ENCODE measurements at regions not wholly inside any gene's neighbourhood (a gene's known extent, or its start where the extent isn't known, plus 50 kb on each side); places are given as distances from the start of the nearest gene placed in this dataset.

- Histone ChIP-seq H3K27me3 (ENCODE audit: insufficient read depth, poor library complexity, severe bottlenecking) (no peaks in the 10 kb centered on the region), H3K9me3 (ENCODE audit: severe bottlenecking) (no peaks in the 10 kb centered on the region), H3K4me3 (ENCODE audit: severe bottlenecking) (no peak overlapping the region), H3K4me1 (ENCODE audit: insufficient read depth, poor library complexity, severe bottlenecking) (no peaks in the 10 kb centered on the region), H3K27ac (ENCODE audit: poor library complexity, severe bottlenecking) (no peak overlapping the region), H3K36me3 (ENCODE audit: low read depth) (no peaks in the 10 kb centered on the region)
- no peak for TF ChIP-seq CTCF (IDR thresholded peaks at IDR 0.05; ENCODE audit: poor library complexity, severe bottlenecking)
- DNase-seq (ENCODE audit: low spot score) (no peak), ATAC-seq (ENCODE audit: low read depth) (no peak)
These were observed 63.3 kb upstream of the TNRC6B start for GRCh38 chr22:40114411-40114810.

- H3K36me3 ChIP-seq (ENCODE audit: low read depth), result no peaks in the 10 kb centered on the region
- H3K4me1 ChIP-seq (ENCODE audit: insufficient read depth, poor library complexity, severe bottlenecking), result no peaks in the 10 kb centered on the region
- no peaks in the 10 kb centered on the region for H3K9me3 ChIP-seq (ENCODE audit: severe bottlenecking)
- no peak overlapping the region for H3K4me3 ChIP-seq (ENCODE audit: severe bottlenecking)
- TF ChIP-seq CTCF (IDR thresholded peaks at IDR 0.05; ENCODE audit: poor library complexity, severe bottlenecking), result no peak
- H3K27ac ChIP-seq (ENCODE audit: poor library complexity, severe bottlenecking), result no peak overlapping the region
- DNase-seq (ENCODE audit: low spot score) (no peak), ATAC-seq (ENCODE audit: low read depth) (no peak)
- no peaks in the 10 kb centered on the region for H3K27me3 ChIP-seq (ENCODE audit: insufficient read depth, poor library complexity, severe bottlenecking)
These were observed 61.1 kb upstream of the TNRC6B start for GRCh38 chr22:40116496-40117200.

- H3K36me3 ChIP-seq (ENCODE audit: low read depth), result no peaks in the 10 kb centered on the region
- no peaks in the 10 kb centered on the region for H3K9me3 ChIP-seq (ENCODE audit: severe bottlenecking)
- no peak overlapping the region for H3K27ac ChIP-seq (ENCODE audit: poor library complexity, severe bottlenecking)
- H3K4me3 ChIP-seq (ENCODE audit: severe bottlenecking), result no peak overlapping the region
- DNase-seq (ENCODE audit: low spot score), result no peak
- ATAC-seq (ENCODE audit: low read depth), result no peak
- no peaks in the 10 kb centered on the region for H3K27me3 ChIP-seq (ENCODE audit: insufficient read depth, poor library complexity, severe bottlenecking)
- H3K4me1 ChIP-seq (ENCODE audit: insufficient read depth, poor library complexity, severe bottlenecking), result no peaks in the 10 kb centered on the region
- no peak for TF ChIP-seq CTCF (IDR thresholded peaks at IDR 0.05; ENCODE audit: poor library complexity, severe bottlenecking)
These were observed 58.7 kb upstream of the TNRC6B start for GRCh38 chr22:40118979-40119378.

- H3K4me3 ChIP-seq (ENCODE audit: severe bottlenecking), result no peak overlapping the region
- no peaks in the 10 kb centered on the region for H3K4me1 ChIP-seq (ENCODE audit: insufficient read depth, poor library complexity, severe bottlenecking)
- ATAC-seq (ENCODE audit: low read depth) (no peak), DNase-seq (ENCODE audit: low spot score) (no peak)
- H3K36me3 ChIP-seq (ENCODE audit: low read depth), result no peaks in the 10 kb centered on the region
- no peaks in the 10 kb centered on the region for H3K27me3 ChIP-seq (ENCODE audit: insufficient read depth, poor library complexity, severe bottlenecking)
- H3K9me3 ChIP-seq (ENCODE audit: severe bottlenecking), result no peaks in the 10 kb centered on the region
- no peak overlapping the region for H3K27ac ChIP-seq (ENCODE audit: poor library complexity, severe bottlenecking)
- no peak for TF ChIP-seq CTCF (IDR thresholded peaks at IDR 0.05; ENCODE audit: poor library complexity, severe bottlenecking)
These were observed 56.9 kb upstream of the TNRC6B start for GRCh38 chr22:40120848-40121247.

- DNase-seq (ENCODE audit: low spot score) (no peak), ATAC-seq (ENCODE audit: low read depth) (no peak)
- H3K4me1 ChIP-seq (ENCODE audit: insufficient read depth, poor library complexity, severe bottlenecking), result no peaks in the 10 kb centered on the region
These were observed 56.3 kb upstream of the TNRC6B start for GRCh38 chr22:40121461-40121860.

More at GRCh38 chr22:40121461-40121860, 56.3 kb upstream of the TNRC6B start:
- H3K9me3 ChIP-seq (ENCODE audit: severe bottlenecking), result no peaks in the 10 kb centered on the region
- no peak overlapping the region for H3K4me3 ChIP-seq (ENCODE audit: severe bottlenecking)
- no peaks in the 10 kb centered on the region for H3K36me3 ChIP-seq (ENCODE audit: low read depth)
- no peaks in the 10 kb centered on the region for H3K27me3 ChIP-seq (ENCODE audit: insufficient read depth, poor library complexity, severe bottlenecking)
- no peak for TF ChIP-seq CTCF (IDR thresholded peaks at IDR 0.05; ENCODE audit: poor library complexity, severe bottlenecking)
- no peak overlapping the region for H3K27ac ChIP-seq (ENCODE audit: poor library complexity, severe bottlenecking)
